ENCODE measurements at regions not wholly inside any gene's neighbourhood (a gene's known extent, or its start where the extent isn't known, plus 50 kb on each side); places are given as distances from the start of the nearest gene placed in this dataset.

DNA sequence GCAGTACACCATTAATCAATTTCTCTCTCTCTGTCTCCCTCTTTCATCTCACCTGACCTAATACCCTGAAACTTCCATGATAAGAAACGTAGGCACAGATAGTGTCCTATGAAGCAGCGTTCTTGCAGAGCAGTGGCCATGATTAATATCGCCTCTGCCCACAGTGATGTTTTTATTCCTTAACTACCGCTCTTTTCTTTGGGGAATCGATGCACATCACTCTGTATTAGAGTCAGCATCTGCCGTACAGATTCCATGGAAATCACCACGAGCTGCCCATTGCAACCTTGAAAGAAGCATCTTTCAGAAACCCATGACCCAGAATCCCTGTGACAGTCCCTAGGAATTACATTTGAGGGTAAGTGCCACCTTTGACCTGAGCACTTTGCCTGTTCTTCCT is 152.0 kb upstream of the ECI2 start:
- no TSS peak for BruUV-seq (replicated peaks)
- H3K4me2 ChIP-seq (ENCODE audit: insufficient read depth, low read length) = no peak overlapping the region
- H3K79me2 ChIP-seq (ENCODE audit: control insufficient read depth, insufficient read depth, low read length) = no peaks in the 10 kb centered on the region
- H3K9me3 ChIP-seq (replicated peaks; ENCODE audit: control insufficient read depth, insufficient read depth, low read length) = no peaks in the 10 kb centered on the region
- H3K4me1 ChIP-seq (ENCODE audit: control insufficient read depth, extremely low read depth, insufficient read depth, low read length) = peaks cover 11% of the 10 kb centered on the region
- dilution Hi-C loops (cut with MboI; ENCODE audit: extremely low pct_ligation_motif_present, low sequenced_read_pairs) (no loop called here), intact Hi-C loops (cut with micrococcal nuclease) (no loop called here)
- H3K9me1 ChIP-seq (replicated peaks; ENCODE audit: control insufficient read depth, extremely low read depth, insufficient read depth, low read length) = no peaks in the 10 kb centered on the region
- TF ChIP-seq MYC (IDR thresholded peaks at IDR 0.05; ENCODE audit: low read depth, low read length) = no peak
- no peak for TF ChIP-seq EZH2 (IDR thresholded peaks at IDR 0.05; ENCODE audit: borderline replicate concordance, low read depth, low read length, severe bottlenecking)
- TF ChIP-seq JUN (IDR thresholded peaks at IDR 0.05; ENCODE audit: borderline replicate concordance, insufficient read depth, insufficient read length, low read depth) = no peak
- TF ChIP-seq POLR2A (IDR thresholded peaks at IDR 0.05; ENCODE audit: low read depth, low read length) = no peak
- no peak for TF ChIP-seq FOS (IDR thresholded peaks at IDR 0.05; ENCODE audit: borderline replicate concordance, insufficient read depth, low read length)
- no peak for TF ChIP-seq CTCF (IDR thresholded peaks at IDR 0.05; ENCODE audit: extremely low read depth in 1 of 2, insufficient read depth in 1 of 2, low read depth in 1 of 2, low read length in 2 of 2)
- no peak for TF ChIP-seq GATA2 (IDR thresholded peaks at IDR 0.05; ENCODE audit: insufficient read depth, insufficient read length, low read depth, low read length)
- TF ChIP-seq POLR2AphosphoS5 (IDR thresholded peaks at IDR 0.05; ENCODE audit: insufficient read depth, low read depth, low read length) = no peak
- TF ChIP-seq, protein P1, sequence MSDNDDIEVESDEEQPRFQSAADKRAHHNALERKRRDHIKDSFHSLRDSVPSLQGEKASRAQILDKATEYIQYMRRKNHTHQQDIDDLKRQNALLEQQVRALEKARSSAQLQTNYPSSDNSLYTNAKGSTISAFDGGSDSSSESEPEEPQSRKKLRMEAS (IDR thresholded peaks at IDR 0.05; ENCODE audit: insufficient read depth, insufficient read length) = no peak
- no peak for DNase-seq (ENCODE audit: low read depth, low spot score)
- peaks cover 2% of the 10 kb centered on the region in 2 experiments for H3K27me3 ChIP-seq (ENCODE audit: control insufficient read depth in 2 of 2, insufficient read depth in 2 of 2, low read length in 2 of 2)
- no peaks in the 10 kb centered on the region for H3K36me3 ChIP-seq (ENCODE audit: control insufficient read depth in 2 of 2, extremely low read depth in 1 of 2, insufficient read depth in 2 of 2, low read length in 2 of 2)
- no peak for FAIRE-seq
- H3K4me3 ChIP-seq (replicated peaks in 1 of 3; ENCODE audit: insufficient read depth in 1 of 3, low read depth in 1 of 3, low read length in 3 of 3) = no peak overlapping the region
- H3K27ac ChIP-seq (ENCODE audit: insufficient read depth, low read depth, low read length) = no peak overlapping the region
- no peaks in the 10 kb centered on the region for H4K20me1 ChIP-seq (replicated peaks; ENCODE audit: control insufficient read depth, extremely low read depth, insufficient read depth, low read length)
- H3K9ac ChIP-seq (replicated peaks; ENCODE audit: extremely low read depth, insufficient read depth, low read length) = no peak overlapping the region
- POLR2A ChIA-PET = no interaction called here
- H2AFZ ChIP-seq (ENCODE audit: low read depth, low read length) = no peak overlapping the region
- CTCF ChIA-PET = no interaction called here
